ENCODE measurements at regions not wholly inside any gene's neighbourhood (a gene's known extent, or its start where the extent isn't known, plus 50 kb on each side); places are given as distances from the start of the nearest gene placed in this dataset.

DNA sequence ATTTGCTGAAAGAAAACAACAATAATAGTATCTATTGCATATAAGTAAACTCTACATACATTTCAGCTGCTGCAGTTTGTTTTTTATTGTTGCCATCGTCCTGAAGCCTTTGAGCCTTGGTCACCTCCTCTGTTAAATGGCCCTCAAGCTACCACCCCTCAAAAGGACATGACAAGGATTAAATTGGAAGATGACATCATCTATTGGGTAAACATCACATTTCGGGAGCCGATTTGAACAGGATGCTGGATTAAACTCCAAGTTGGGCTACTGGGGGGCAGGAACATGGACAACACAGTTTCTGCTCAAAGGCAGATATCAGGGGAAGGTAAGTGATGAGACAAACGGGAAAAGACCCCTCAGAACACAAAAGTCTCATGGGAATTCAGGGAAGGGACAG, 92.3 kb upstream of the ATP2B2 start:
- TF ChIP-seq, protein P1, sequence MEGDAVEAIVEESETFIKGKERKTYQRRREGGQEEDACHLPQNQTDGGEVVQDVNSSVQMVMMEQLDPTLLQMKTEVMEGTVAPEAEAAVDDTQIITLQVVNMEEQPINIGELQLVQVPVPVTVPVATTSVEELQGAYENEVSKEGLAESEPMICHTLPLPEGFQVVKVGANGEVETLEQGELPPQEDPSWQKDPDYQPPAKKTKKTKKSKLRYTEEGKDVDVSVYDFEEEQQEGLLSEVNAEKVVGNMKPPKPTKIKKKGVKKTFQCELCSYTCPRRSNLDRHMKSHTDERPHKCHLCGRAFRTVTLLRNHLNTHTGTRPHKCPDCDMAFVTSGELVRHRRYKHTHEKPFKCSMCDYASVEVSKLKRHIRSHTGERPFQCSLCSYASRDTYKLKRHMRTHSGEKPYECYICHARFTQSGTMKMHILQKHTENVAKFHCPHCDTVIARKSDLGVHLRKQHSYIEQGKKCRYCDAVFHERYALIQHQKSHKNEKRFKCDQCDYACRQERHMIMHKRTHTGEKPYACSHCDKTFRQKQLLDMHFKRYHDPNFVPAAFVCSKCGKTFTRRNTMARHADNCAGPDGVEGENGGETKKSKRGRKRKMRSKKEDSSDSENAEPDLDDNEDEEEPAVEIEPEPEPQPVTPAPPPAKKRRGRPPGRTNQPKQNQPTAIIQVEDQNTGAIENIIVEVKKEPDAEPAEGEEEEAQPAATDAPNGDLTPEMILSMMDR (IDR thresholded peaks at IDR 0.05; ENCODE audit: extremely low read depth in 1 of 2, insufficient read depth in 1 of 2, low read depth in 1 of 2, low read length in 2 of 2): no peak
- no peak for TF ChIP-seq EZH2 (IDR thresholded peaks at IDR 0.05; ENCODE audit: borderline replicate concordance, low read depth, low read length, severe bottlenecking)
